ENCODE measurements at regions not wholly inside any gene's neighbourhood (a gene's known extent, or its start where the extent isn't known, plus 50 kb on each side); places are given as distances from the start of the nearest gene placed in this dataset.
"Not testable (repeated sequence)": the region's sequence is repeated elsewhere in the genome, so short reads cannot be mapped to it uniquely, and the experiment has no call there.

GRCh38 chr5:92132294-92132908 lies 749.3 kb upstream of the ARRDC3 start:
- H3K4me1 ChIP-seq (ENCODE audit: control insufficient read depth in 2 of 2, insufficient read depth in 2 of 2, low read length in 2 of 2); H3K4me3 ChIP-seq (ENCODE audit: low read length in 2 of 2); H3K9me3 ChIP-seq (ENCODE audit: control insufficient read depth in 2 of 2, insufficient read depth in 1 of 2, low read length in 1 of 2); H3K27ac ChIP-seq (ENCODE audit: low read depth in 1 of 2, low read length in 1 of 2); H3K36me3 ChIP-seq (ENCODE audit: control insufficient read depth in 2 of 2, insufficient read depth in 2 of 2, low read length in 1 of 2); DNase-seq (ENCODE audit: low read depth in 6 of 9, low spot score in 9 of 9); H3K27me3 ChIP-seq (ENCODE audit: control insufficient read depth in 2 of 2, insufficient read depth in 1 of 2, low read length in 1 of 2): not testable (repeated sequence)
- WGBS = 89% methylated on average over 5 of the region's 5 CpGs

GRCh38 chr5:92126182-92126581 lies 743.1 kb upstream of the ARRDC3 start:
- H3K27ac ChIP-seq (ENCODE audit: low read depth in 1 of 2, low read length in 1 of 2) = no peak overlapping the region
- H3K4me3 ChIP-seq (ENCODE audit: low read length in 2 of 2) = no peak overlapping the region
- DNase-seq (ENCODE audit: low read depth in 6 of 9, low spot score in 9 of 9) = no peak
- no peaks in the 10 kb centered on the region for H3K27me3 ChIP-seq (ENCODE audit: control insufficient read depth in 2 of 2, insufficient read depth in 1 of 2, low read length in 1 of 2)
- no peaks in the 10 kb centered on the region for H3K4me1 ChIP-seq (ENCODE audit: control insufficient read depth in 2 of 2, insufficient read depth in 2 of 2, low read length in 2 of 2)
- no peaks in the 10 kb centered on the region for H3K9me3 ChIP-seq (ENCODE audit: control insufficient read depth in 2 of 2, insufficient read depth in 1 of 2, low read length in 1 of 2)
- no peaks in the 10 kb centered on the region for H3K36me3 ChIP-seq (ENCODE audit: control insufficient read depth in 2 of 2, insufficient read depth in 2 of 2, low read length in 1 of 2)
- 90% methylated on average over 1 of the region's 1 CpG for whole genome bisulfite sequencing

- no peaks in the 10 kb centered on the region for H3K27me3 ChIP-seq (ENCODE audit: control insufficient read depth in 2 of 2, insufficient read depth in 1 of 2, low read length in 1 of 2)
- no peaks in the 10 kb centered on the region for H3K36me3 ChIP-seq (ENCODE audit: control insufficient read depth in 2 of 2, insufficient read depth in 2 of 2, low read length in 1 of 2)
- DNase-seq (ENCODE audit: low read depth in 6 of 9, low spot score in 9 of 9) = no peak
- H3K9me3 ChIP-seq (ENCODE audit: control insufficient read depth in 2 of 2, insufficient read depth in 1 of 2, low read length in 1 of 2) = no peaks in the 10 kb centered on the region
- no peaks in the 10 kb centered on the region for H3K4me1 ChIP-seq (ENCODE audit: control insufficient read depth in 2 of 2, insufficient read depth in 2 of 2, low read length in 2 of 2)
- H3K4me3 ChIP-seq (ENCODE audit: low read length in 2 of 2) = no peak overlapping the region
- no peak overlapping the region for H3K27ac ChIP-seq (ENCODE audit: low read depth in 1 of 2, low read length in 1 of 2)
- 90% methylated on average over 1 of the region's 1 CpG for WGBS
Observed at GRCh38 chr5:92119110-92119509, 736.0 kb upstream of the ARRDC3 start.

- no peak overlapping the region for H3K4me3 ChIP-seq (ENCODE audit: low read length in 2 of 2)
- 59% methylated on average over 1 of the region's 1 CpG for WGBS
- DNase-seq (ENCODE audit: low read depth in 6 of 9, low spot score in 9 of 9) = no peak
- H3K27ac ChIP-seq (ENCODE audit: low read depth in 1 of 2, low read length in 1 of 2) = no peak overlapping the region
- no peaks in the 10 kb centered on the region for H3K9me3 ChIP-seq (ENCODE audit: control insufficient read depth in 2 of 2, insufficient read depth in 1 of 2, low read length in 1 of 2)
- H3K36me3 ChIP-seq (ENCODE audit: control insufficient read depth in 2 of 2, insufficient read depth in 2 of 2, low read length in 1 of 2) = no peaks in the 10 kb centered on the region
- H3K4me1 ChIP-seq (ENCODE audit: control insufficient read depth in 2 of 2, insufficient read depth in 2 of 2, low read length in 2 of 2) = no peaks in the 10 kb centered on the region
- no peaks in the 10 kb centered on the region for H3K27me3 ChIP-seq (ENCODE audit: control insufficient read depth in 2 of 2, insufficient read depth in 1 of 2, low read length in 1 of 2)
Observed at GRCh38 chr5:92106808-92107207, 723.7 kb upstream of the ARRDC3 start.

- H3K36me3 ChIP-seq (ENCODE audit: control insufficient read depth in 2 of 2, insufficient read depth in 2 of 2, low read length in 1 of 2) = no peaks in the 10 kb centered on the region
- no peaks in the 10 kb centered on the region for H3K9me3 ChIP-seq (ENCODE audit: control insufficient read depth in 2 of 2, insufficient read depth in 1 of 2, low read length in 1 of 2)
- H3K4me1 ChIP-seq (ENCODE audit: control insufficient read depth in 2 of 2, insufficient read depth in 2 of 2, low read length in 2 of 2) = no peaks in the 10 kb centered on the region
- H3K4me3 ChIP-seq (ENCODE audit: low read length in 2 of 2) = no peak overlapping the region
- no peaks in the 10 kb centered on the region for H3K27me3 ChIP-seq (ENCODE audit: control insufficient read depth in 2 of 2, insufficient read depth in 1 of 2, low read length in 1 of 2)
- no peak overlapping the region for H3K27ac ChIP-seq (ENCODE audit: low read depth in 1 of 2, low read length in 1 of 2)
- DNase-seq (ENCODE audit: low read depth in 6 of 9, low spot score in 9 of 9) = no peak
Observed at GRCh38 chr5:92104126-92104525, 721.0 kb upstream of the ARRDC3 start.

- Histone ChIP-seq H3K9me3 (ENCODE audit: control insufficient read depth in 2 of 2, insufficient read depth in 1 of 2, low read length in 1 of 2) (no peaks in the 10 kb centered on the region), H3K27me3 (ENCODE audit: control insufficient read depth in 2 of 2, insufficient read depth in 1 of 2, low read length in 1 of 2) (no peaks in the 10 kb centered on the region), H3K36me3 (ENCODE audit: control insufficient read depth in 2 of 2, insufficient read depth in 2 of 2, low read length in 1 of 2) (no peaks in the 10 kb centered on the region), H3K27ac (ENCODE audit: low read depth in 1 of 2, low read length in 1 of 2) (no peak overlapping the region), H3K4me1 (ENCODE audit: control insufficient read depth in 2 of 2, insufficient read depth in 2 of 2, low read length in 2 of 2) (no peaks in the 10 kb centered on the region), H3K4me3 (ENCODE audit: low read length in 2 of 2) (no peak overlapping the region)
- 91% methylated on average over 3 of the region's 3 CpGs for WGBS
- DNase-seq (ENCODE audit: low read depth in 6 of 9, low spot score in 9 of 9) = no peak
Observed at GRCh38 chr5:92102313-92102712, 719.2 kb upstream of the ARRDC3 start.

GRCh38 chr5:92092239-92092638 lies 709.1 kb upstream of the ARRDC3 start:
- no peaks in the 10 kb centered on the region for H3K27me3 ChIP-seq (ENCODE audit: control insufficient read depth in 2 of 2, insufficient read depth in 1 of 2, low read length in 1 of 2)
- H3K4me1 ChIP-seq (ENCODE audit: control insufficient read depth in 2 of 2, insufficient read depth in 2 of 2, low read length in 2 of 2) = no peaks in the 10 kb centered on the region
- H3K9me3 ChIP-seq (ENCODE audit: control insufficient read depth in 2 of 2, insufficient read depth in 1 of 2, low read length in 1 of 2) = peaks cover 0 to 3% of the 10 kb centered on the region in 2 donors
- WGBS = 65% methylated on average over 1 of the region's 1 CpG
- no peak overlapping the region for H3K27ac ChIP-seq (ENCODE audit: low read depth in 1 of 2, low read length in 1 of 2)
- H3K36me3 ChIP-seq (ENCODE audit: control insufficient read depth in 2 of 2, insufficient read depth in 2 of 2, low read length in 1 of 2) = no peaks in the 10 kb centered on the region
- DNase-seq (ENCODE audit: low read depth in 6 of 9, low spot score in 9 of 9) = no peak
- no peak overlapping the region for H3K4me3 ChIP-seq (ENCODE audit: low read length in 2 of 2)

GRCh38 chr5:92086059-92086811 lies 703.1 kb upstream of the ARRDC3 start:
- Histone ChIP-seq H3K36me3 (ENCODE audit: control insufficient read depth in 2 of 2, insufficient read depth in 2 of 2, low read length in 1 of 2) (no peaks in the 10 kb centered on the region), H3K4me3 (ENCODE audit: low read length in 2 of 2) (no peak overlapping the region), H3K4me1 (ENCODE audit: control insufficient read depth in 2 of 2, insufficient read depth in 2 of 2, low read length in 2 of 2) (no peaks in the 10 kb centered on the region), H3K27ac (ENCODE audit: low read depth in 1 of 2, low read length in 1 of 2) (no peak overlapping the region), H3K27me3 (ENCODE audit: control insufficient read depth in 2 of 2, insufficient read depth in 1 of 2, low read length in 1 of 2) (no peaks in the 10 kb centered on the region), H3K9me3 (ENCODE audit: control insufficient read depth in 2 of 2, insufficient read depth in 1 of 2, low read length in 1 of 2) (no peaks in the 10 kb centered on the region)
- no peak for DNase-seq (ENCODE audit: low read depth in 6 of 9, low spot score in 9 of 9)
- WGBS = 89% methylated on average over 8 of the region's 8 CpGs

- H3K4me1 ChIP-seq (ENCODE audit: control insufficient read depth in 2 of 2, insufficient read depth in 2 of 2, low read length in 2 of 2) = no peaks in the 10 kb centered on the region
- no peaks in the 10 kb centered on the region for H3K9me3 ChIP-seq (ENCODE audit: control insufficient read depth in 2 of 2, insufficient read depth in 1 of 2, low read length in 1 of 2)
- H3K4me3 ChIP-seq (ENCODE audit: low read length in 2 of 2) = no peak overlapping the region
- H3K36me3 ChIP-seq (ENCODE audit: control insufficient read depth in 2 of 2, insufficient read depth in 2 of 2, low read length in 1 of 2) = no peaks in the 10 kb centered on the region
- H3K27me3 ChIP-seq (ENCODE audit: control insufficient read depth in 2 of 2, insufficient read depth in 1 of 2, low read length in 1 of 2) = no peaks in the 10 kb centered on the region
- no peak overlapping the region for H3K27ac ChIP-seq (ENCODE audit: low read depth in 1 of 2, low read length in 1 of 2)
- WGBS = 89% methylated on average over 7 of the region's 7 CpGs
- DNase-seq (ENCODE audit: low read depth in 6 of 9, low spot score in 9 of 9) = no peak
Observed at GRCh38 chr5:92081958-92082712, 699.0 kb upstream of the ARRDC3 start.
